ENCODE measurements at regions not wholly inside any gene's neighbourhood (a gene's known extent, or its start where the extent isn't known, plus 50 kb on each side); places are given as distances from the start of the nearest gene placed in this dataset.

- Mint-ChIP-seq H3K4me3 (ENCODE audit: unreplicated experiment) (no peak overlapping the region), H3K4me1 (ENCODE audit: insufficient read depth, unreplicated experiment) (peaks cover 5% of the 10 kb centered on the region), H3K36me3 (ENCODE audit: insufficient read depth, unreplicated experiment) (peaks cover 34% of the 10 kb centered on the region), H3K27ac (ENCODE audit: low read depth, unreplicated experiment) (no peak overlapping the region), H3K9me3 (ENCODE audit: unreplicated experiment) (no peaks in the 10 kb centered on the region), H3K27me3 (ENCODE audit: insufficient read depth, unreplicated experiment) (no peaks in the 10 kb centered on the region)
- POLR2A ChIA-PET = interaction anchor here (0.6 to 0.9 kb wide), 2 partner anchors 89 to 470 kb away, joined by 3 to 4 read pairs; no protein-coding TSS in a partner anchor
- DNase-seq (ENCODE audit: unreplicated experiment) = no peak
- no TSS peak for BruUV-seq (replicated peaks)
- intact Hi-C loops (cut with micrococcal nuclease) = no loop called here
- TF ChIP-seq CTCF (IDR thresholded peaks at IDR 0.05; ENCODE audit: unreplicated experiment) = no peak
- CTCF ChIA-PET = interaction anchor here (0.6 to 2.7 kb wide), 6 partner anchors 10 to 182 kb away, joined by 3 to 11 read pairs (median 3); no protein-coding TSS in a partner anchor
Measured at GRCh38 chr7:35891004-35891830, 90.4 kb downstream of the SEPTIN7 start.

- BruUV-seq (replicated peaks) = no TSS peak
- H3K27ac Mint-ChIP-seq (ENCODE audit: low read depth, unreplicated experiment) = no peak overlapping the region
Measured at GRCh38 chr7:35893649-35894048, 92.8 kb downstream of the SEPTIN7 start.

GRCh38 chr7:35894721-35895120, 93.9 kb downstream of the SEPTIN7 start:
- ChIA-PET CTCF (no interaction called here), POLR2A (interaction anchor here (1.3 kb wide), 1 partner anchor 93 kb away, joined by 7 read pairs; the partner anchor contains the start of gene SEPTIN7)
- no peak overlapping the region for H3K27ac Mint-ChIP-seq (ENCODE audit: low read depth, unreplicated experiment)
- intact Hi-C loops (cut with micrococcal nuclease) = no loop called here
- no peaks in the 10 kb centered on the region for H3K27me3 Mint-ChIP-seq (ENCODE audit: insufficient read depth, unreplicated experiment)
- no peak overlapping the region for H3K4me3 Mint-ChIP-seq (ENCODE audit: unreplicated experiment)
- no peaks in the 10 kb centered on the region for H3K9me3 Mint-ChIP-seq (ENCODE audit: unreplicated experiment)
- H3K36me3 Mint-ChIP-seq (ENCODE audit: insufficient read depth, unreplicated experiment) = peaks cover 17% of the 10 kb centered on the region
- BruUV-seq (replicated peaks) = no TSS peak
- H3K4me1 Mint-ChIP-seq (ENCODE audit: insufficient read depth, unreplicated experiment) = peaks cover 5% of the 10 kb centered on the region
- TF ChIP-seq CTCF (IDR thresholded peaks at IDR 0.05; ENCODE audit: unreplicated experiment) = no peak
- DNase-seq (ENCODE audit: unreplicated experiment) = no peak

More at GRCh38 chr7:35893649-35894048, 92.8 kb downstream of the SEPTIN7 start:
- intact Hi-C loops (cut with micrococcal nuclease) = no loop called here
- TF ChIP-seq CTCF (IDR thresholded peaks at IDR 0.05; ENCODE audit: unreplicated experiment) = no peak
- Mint-ChIP-seq H3K36me3 (ENCODE audit: insufficient read depth, unreplicated experiment) (peaks cover 23% of the 10 kb centered on the region), H3K4me1 (ENCODE audit: insufficient read depth, unreplicated experiment) (peaks cover 5% of the 10 kb centered on the region), H3K4me3 (ENCODE audit: unreplicated experiment) (no peak overlapping the region), H3K27me3 (ENCODE audit: insufficient read depth, unreplicated experiment) (no peaks in the 10 kb centered on the region), H3K9me3 (ENCODE audit: unreplicated experiment) (no peaks in the 10 kb centered on the region)
- CTCF ChIA-PET = no interaction called here
- DNase-seq (ENCODE audit: unreplicated experiment) = no peak
- POLR2A ChIA-PET = interaction anchor here (1.3 kb wide), 1 partner anchor 198 kb away, joined by 4 read pairs; the partner anchor contains the start of gene HERPUD2

GRCh38 chr7:35900651-35901050, 99.8 kb downstream of the SEPTIN7 start:
- no peaks in the 10 kb centered on the region for H3K9me3 Mint-ChIP-seq (ENCODE audit: unreplicated experiment)
- H3K36me3 Mint-ChIP-seq (ENCODE audit: insufficient read depth, unreplicated experiment) = peaks cover 50% of the 10 kb centered on the region
- DNase-seq (ENCODE audit: unreplicated experiment) = no peak
- no peak for TF ChIP-seq CTCF (IDR thresholded peaks at IDR 0.05; ENCODE audit: unreplicated experiment)
- POLR2A ChIA-PET = no interaction called here
- CTCF ChIA-PET = interaction anchor here (0.7 to 1.5 kb wide), 2 partner anchors 9 to 191 kb away, joined by 3 to 4 read pairs; no protein-coding TSS in a partner anchor
- intact Hi-C loops (cut with micrococcal nuclease) = no loop called here
- no peaks in the 10 kb centered on the region for H3K4me1 Mint-ChIP-seq (ENCODE audit: insufficient read depth, unreplicated experiment)
- no peak overlapping the region for H3K27ac Mint-ChIP-seq (ENCODE audit: low read depth, unreplicated experiment)
- H3K27me3 Mint-ChIP-seq (ENCODE audit: insufficient read depth, unreplicated experiment) = no peaks in the 10 kb centered on the region
- H3K4me3 Mint-ChIP-seq (ENCODE audit: unreplicated experiment) = no peak overlapping the region
- no TSS peak for BruUV-seq (replicated peaks)

Measured in MCF 10A (cell line).